ENCODE measurements at regions not wholly inside any gene's neighbourhood (a gene's known extent, or its start where the extent isn't known, plus 50 kb on each side); places are given as distances from the start of the nearest gene placed in this dataset.

- TF ChIP-seq CTCF (IDR thresholded peaks at IDR 0.05): no peak
- TF ChIP-seq POLR2A (IDR thresholded peaks at IDR 0.05): no peak
- no peak for TF ChIP-seq EP300 (IDR thresholded peaks at IDR 0.05)
- TF ChIP-seq POLR2AphosphoS5 (IDR thresholded peaks at IDR 0.05): no peak
Measured at GRCh38 chr2:19027626-19028025, 330.8 kb downstream of the OSR1 start.

Measured in upper lobe of left lung (tissue), 4 donors.